Lower leg skin (tissue), 3 donors: ENCODE measurements at regions not wholly inside any gene's neighbourhood (a gene's known extent, or its start where the extent isn't known, plus 50 kb on each side); places are given as distances from the start of the nearest gene placed in this dataset.

ENCODE experiments used
- POLR2A ChIP-seq, 2 donors: fragments of 450-650 bp; IDR thresholded peaks; one replicate each; pipeline ENCODE4 v1.6.1; 2016 to 2017; ENCODE audit warnings: antibody characterized with exemption in 2 of 2, mild to moderate bottlenecking in 1 of 2, moderate library complexity in 1 of 2
- TF ChIP-seq, protein P1 (sequence below), 3 donors: fragments of 450-650 bp; IDR thresholded peaks; one replicate each; pipeline ENCODE4 v1.5.1; 2016; ENCODE audit warnings: antibody characterized with exemption in 3 of 3, mild to moderate bottlenecking in 3 of 3, moderate library complexity in 2 of 3

DNA sequence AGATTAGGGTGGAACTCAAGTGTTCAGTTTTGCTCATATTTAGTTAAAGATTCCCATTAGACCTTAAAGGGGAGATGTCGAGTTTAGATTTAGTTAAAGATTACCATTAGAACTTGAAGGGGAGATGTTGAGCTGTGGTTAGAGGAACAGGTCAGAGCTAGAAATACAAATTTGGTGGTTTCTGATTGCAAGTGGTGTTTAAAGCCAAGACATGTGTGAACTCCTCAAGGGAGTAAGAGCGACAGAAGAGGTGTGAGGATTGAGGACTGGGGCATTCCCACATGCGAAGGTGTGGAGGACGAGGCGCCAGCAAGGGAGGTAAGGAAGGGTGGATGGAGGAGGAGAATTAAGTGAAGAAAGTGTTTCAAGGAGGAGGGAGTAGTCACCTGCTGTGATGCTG is 168.6 kb downstream of the IER5 start:
- no peak for TF ChIP-seq POLR2A (IDR thresholded peaks at IDR 0.05)
- TF ChIP-seq, protein P1, sequence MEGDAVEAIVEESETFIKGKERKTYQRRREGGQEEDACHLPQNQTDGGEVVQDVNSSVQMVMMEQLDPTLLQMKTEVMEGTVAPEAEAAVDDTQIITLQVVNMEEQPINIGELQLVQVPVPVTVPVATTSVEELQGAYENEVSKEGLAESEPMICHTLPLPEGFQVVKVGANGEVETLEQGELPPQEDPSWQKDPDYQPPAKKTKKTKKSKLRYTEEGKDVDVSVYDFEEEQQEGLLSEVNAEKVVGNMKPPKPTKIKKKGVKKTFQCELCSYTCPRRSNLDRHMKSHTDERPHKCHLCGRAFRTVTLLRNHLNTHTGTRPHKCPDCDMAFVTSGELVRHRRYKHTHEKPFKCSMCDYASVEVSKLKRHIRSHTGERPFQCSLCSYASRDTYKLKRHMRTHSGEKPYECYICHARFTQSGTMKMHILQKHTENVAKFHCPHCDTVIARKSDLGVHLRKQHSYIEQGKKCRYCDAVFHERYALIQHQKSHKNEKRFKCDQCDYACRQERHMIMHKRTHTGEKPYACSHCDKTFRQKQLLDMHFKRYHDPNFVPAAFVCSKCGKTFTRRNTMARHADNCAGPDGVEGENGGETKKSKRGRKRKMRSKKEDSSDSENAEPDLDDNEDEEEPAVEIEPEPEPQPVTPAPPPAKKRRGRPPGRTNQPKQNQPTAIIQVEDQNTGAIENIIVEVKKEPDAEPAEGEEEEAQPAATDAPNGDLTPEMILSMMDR (IDR thresholded peaks at IDR 0.05), result no peak
